HG03139 (cell line): ENCODE measurements at regions not wholly inside any gene's neighbourhood (a gene's known extent, or its start where the extent isn't known, plus 50 kb on each side); places are given as distances from the start of the nearest gene placed in this dataset.
"Not testable (repeated sequence)": the region's sequence is repeated elsewhere in the genome, so short reads cannot be mapped to it uniquely, and the experiment has no call there.

ENCODE experiments used
- ATAC-seq: cut with Tn5 transposase; IDR thresholded peaks from one replicate; pipeline ENCODE4 v1.9.1; 2021; ENCODE audit not compliant: unreplicated experiment

DNA sequence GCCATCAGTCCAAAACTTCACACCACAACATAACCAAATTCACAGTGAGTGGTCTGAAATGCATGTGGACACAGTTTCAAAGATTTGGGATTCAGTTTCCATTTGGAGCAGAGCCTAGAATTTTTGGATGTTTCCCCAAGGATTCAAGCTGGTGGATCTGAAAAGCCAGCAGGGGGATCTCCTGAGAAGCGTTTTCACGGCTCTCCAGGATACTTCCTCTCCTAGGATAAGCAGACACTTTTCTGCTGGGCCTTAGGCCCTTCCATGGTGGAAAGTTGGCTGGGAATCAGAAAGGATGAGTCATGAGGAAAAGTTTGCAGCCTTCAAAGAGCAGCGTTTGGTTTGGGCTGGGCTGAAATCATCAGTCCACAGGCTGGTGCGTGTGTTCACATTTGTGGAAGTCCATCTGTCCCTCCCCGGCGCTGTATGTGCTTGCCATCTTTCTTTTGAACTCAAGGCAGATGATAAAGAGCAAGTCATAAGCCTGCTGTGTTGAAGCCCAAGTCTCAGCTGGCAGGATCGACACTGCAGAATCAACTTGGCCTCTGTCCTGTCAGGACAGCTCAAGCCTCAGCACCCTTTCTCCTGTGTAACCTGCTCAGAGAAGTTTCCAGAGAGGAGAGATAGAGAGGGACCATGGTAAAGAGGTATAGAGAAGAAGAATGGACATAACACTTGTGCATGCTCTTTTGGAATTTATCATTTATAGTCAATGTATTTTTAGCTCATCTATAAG lies 152.6 kb upstream of the MSX2 start:
- ATAC-seq, result no peak

DNA sequence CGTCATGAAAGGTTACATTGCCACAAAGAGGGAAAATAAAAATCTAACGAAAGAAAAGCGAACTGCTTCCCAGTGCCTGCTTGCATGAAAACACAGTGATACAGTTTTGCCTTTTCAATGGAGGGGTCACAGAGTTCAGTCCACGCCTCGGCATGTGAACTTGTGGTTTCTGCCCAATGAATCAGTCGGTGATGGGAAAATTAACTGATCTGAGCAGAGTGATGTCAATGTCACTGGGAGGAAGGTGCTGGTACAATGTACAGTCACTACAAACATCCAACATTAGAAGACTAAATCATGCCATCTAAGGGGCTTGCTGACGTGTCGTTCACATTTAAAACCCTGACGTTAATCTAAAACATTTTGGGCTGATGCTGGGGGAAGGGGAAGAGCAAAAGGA lies 151.8 kb upstream of the MSX2 start:
- no peak for ATAC-seq

DNA sequence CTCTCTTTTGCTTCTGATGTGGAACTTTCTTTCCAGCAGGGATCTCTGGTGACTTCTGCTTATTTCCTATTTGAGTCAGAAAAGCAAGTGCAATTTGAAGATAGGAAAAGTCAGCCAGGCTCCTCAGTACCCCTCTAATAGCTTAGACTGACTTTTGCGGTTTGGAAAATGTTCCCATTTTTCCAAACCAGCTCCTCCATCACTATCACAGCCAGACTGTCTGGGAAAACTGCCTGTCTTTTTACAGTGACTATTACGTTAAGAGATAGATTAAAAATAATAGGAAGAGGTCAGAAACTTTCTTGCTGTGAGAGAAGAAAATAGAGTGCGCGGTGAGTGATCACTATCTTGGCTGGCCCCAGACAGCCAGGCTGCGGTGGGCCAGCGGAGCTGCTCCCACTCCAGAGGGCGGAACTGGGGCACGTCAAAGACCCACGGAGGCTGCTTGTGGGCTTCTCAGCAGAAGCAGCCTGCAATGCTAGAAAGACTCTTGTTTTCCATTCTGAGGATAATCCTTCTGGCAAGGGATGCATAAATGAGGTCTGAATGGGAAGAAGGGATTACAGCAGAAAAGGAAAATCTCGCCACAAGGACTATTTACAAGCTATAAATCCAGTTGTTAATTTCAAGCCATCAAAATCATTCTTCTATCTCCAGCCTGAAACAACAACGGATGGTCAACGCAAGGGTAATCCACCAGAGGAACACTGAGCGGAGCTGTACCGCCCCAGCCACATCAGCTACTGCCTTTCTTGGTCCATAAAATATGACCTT lies 151.0 kb upstream of the MSX2 start:
- no peak for ATAC-seq

DNA sequence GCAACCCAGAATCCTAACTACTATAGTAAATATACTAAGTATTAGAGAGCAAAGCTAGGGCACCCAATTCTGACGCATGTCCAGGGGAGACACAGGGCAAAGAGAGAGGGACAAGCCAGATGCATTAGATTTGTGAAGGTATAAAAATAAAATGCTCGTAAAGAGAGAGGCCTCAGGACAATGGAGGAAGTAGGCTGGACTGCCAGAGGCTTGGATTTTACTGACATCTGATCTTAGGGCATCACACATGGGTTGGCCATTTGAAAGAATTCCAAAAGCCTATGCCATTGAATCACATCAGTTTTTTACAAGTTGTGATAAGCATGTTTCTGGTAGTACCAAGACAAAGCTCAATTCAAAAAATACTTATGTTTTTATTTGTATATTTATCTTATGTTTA lies 149.3 kb upstream of the MSX2 start:
- no peak for ATAC-seq

DNA sequence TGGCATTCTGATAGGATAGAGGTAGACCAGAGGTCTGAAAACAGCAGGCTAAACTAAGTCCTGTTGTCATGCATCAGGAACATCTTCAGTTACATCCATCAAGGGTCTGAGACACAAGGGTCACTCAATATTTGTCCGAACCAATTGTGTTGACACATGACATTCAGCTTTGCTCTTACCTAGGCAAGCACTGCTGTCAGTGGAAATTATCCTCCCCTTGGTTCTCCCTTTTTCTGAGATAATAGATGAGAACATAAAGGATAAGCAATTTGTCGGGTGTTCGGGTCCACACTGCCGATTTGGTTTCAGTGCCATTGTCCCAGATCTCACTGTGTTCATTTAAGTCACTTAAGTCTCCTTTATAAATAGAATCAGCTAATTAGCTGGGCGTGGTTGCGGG lies 148.3 kb upstream of the MSX2 start:
- ATAC-seq, result no peak

DNA sequence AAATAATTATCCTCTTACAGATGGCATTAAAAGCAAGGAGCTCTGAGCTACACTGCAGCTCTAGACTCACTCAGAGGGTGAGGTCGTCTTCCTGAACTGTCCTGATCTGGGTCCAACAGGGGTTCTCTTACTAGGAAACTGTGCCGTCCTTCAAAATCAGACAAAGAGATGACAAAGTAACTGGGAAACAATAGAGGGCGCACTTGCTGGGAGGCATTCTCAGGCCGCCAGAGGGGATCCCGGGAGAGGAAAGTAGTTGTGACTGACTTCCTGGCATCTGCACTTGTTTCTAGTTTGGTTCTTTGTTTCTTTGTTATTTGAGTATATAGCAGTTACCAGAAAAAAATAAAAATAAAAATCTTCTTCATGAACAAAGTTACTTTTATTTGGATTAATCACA lies 142.9 kb upstream of the MSX2 start:
- no peak for ATAC-seq

DNA sequence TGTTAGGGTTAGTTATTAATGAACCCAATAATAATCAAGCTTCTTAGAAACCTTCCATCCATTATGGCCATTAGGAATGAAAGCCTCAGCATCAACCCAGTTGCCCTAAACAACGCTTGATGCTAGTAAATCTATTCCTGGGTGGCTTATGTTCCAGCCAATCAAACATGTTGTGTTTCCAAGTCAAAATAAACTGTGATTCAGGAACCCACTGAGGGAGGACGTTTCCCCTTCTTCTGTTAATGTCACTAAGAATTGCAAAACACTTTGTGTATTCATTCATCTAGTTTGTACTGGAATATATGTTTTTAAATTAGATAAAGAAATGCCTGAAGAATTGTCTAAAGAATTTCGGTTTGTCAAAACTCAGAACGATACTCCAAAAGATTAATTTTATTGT lies 142.5 kb upstream of the MSX2 start:
- no peak for ATAC-seq

DNA sequence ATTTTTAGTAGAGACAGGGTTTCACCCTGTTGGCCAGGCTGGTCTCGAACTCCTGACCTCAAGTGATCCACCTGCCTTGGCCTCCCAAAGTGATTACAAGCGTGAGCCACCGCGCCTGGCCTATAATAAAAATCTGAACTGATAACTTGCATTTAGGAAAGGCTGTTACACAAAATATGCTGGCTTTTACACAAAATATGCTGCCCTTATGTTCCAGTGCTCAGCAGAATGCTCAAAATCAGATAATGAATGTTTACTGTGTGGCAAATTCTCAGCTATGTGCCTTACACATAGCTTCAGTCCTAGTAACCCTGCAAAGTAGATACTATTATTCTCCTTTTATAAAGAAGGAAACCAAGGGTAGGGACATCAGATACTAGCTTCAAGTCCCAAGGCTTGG lies 141.3 kb upstream of the MSX2 start:
- no peak for ATAC-seq

DNA sequence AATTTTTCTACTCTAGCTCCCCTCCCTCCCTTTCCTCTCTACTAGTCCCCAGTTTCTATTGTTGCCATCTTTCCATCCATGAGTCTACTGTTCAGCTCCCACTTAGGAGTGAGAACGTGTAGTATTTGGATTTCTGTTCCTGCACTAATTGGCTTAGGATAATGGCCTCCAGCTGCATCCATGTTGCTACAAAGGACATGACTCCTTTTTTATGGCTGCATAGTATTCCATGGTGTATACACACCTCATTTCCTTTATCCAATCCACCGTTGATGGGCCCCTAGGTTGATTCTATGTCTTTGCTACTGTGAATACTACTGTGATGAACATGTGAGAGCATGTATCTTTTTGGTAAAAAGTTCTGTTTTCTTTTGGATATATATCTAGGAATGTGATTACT lies 138.9 kb upstream of the MSX2 start:
- no peak for ATAC-seq

DNA sequence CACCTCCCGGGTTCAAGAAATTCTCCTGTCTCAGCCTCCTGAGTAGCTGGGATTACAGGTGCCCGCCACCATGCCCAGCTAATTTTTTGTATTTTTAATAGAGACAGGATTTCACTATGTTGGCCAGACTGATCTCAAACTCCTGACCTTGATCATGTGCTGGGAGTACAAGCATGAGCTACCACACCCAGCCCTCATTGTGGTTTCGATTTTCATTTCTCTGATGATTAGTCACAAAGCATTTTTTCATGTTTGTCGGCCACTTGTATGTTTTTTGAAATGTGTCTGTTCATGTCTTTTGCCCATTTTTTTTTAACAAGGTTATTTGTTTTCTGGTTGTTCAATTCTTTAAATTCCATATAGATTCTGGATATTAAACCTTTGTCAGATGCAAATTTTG lies 138.2 kb upstream of the MSX2 start:
- not testable (repeated sequence) for ATAC-seq

DNA sequence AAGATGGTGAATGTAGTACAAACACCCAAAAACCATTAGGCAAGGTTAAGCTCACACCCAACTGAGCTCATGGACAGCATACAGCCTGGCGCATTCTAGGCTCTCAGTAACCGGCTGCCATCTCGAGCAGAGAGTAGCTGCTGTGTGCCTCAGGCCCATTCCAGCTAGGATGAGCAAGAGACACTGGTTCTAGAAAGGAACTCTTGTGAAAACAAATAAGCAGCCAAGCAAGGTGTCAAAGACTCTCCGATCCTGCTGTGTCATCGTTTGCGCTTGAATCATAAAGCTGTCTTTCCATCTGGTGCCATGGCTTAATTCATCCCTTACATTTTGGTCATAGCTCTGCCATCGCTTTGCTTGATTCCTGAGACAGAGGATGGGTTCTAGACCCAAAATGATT lies 135.4 kb upstream of the MSX2 start:
- no peak for ATAC-seq

DNA sequence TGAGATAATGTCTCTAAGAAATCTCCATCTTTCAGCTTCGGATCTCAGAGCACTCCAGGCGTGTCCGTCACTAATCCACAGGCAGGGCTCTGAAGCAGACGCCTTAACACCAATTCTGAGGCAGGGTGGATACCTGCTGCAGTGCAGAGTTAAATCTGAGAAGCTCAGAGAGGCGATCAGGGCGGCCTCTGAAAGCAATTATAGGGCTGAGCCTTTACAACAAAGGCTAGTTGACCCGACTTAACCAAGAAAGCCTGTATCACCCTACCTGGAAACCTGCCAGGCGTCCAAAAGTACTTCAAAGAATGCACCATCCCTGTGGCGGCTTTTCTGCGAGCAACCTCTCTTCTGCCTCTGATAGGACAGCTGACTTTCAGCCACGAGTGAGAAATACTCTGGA lies 134.8 kb upstream of the MSX2 start:
- no peak for ATAC-seq

DNA sequence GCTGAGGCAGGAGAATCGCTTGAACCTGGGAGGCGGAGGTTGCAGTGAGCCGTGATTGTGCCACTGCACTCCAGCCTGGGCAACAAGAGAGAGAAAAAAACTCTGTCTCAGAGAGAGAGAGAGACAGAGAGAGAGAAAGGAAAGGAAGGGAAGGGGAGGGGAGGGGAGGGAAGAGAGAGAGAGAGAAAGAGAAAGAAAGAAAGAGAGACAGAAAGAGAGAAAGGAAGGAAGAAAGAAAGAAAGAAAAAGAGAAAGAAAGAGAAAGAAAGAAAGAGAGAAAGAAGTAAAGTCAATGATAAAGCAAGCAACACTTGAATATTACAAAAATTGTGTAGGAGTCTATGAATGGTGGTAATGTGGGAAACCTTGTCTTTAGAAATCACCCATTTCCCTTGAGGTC lies 133.6 kb upstream of the MSX2 start:
- no peak for ATAC-seq

DNA sequence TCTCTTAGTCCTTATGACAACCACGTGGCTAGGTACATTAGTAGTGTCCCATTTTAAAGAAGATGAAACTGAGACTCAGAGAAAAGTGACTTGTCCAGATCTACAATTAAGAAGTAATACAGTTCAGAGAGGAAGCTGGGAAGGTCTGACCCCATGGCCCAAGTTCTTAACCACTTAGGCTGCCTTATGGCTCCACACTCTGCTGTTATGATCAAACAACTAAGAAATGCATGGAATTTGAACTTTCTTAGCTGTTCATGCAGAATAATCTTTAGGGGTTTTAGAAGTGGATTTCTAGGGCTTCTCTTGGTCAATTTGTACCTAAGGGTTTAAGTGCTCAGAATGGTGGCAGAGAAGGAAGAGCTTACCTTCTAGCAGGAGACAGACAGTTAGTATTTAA lies 128.0 kb upstream of the MSX2 start:
- ATAC-seq, result no peak

DNA sequence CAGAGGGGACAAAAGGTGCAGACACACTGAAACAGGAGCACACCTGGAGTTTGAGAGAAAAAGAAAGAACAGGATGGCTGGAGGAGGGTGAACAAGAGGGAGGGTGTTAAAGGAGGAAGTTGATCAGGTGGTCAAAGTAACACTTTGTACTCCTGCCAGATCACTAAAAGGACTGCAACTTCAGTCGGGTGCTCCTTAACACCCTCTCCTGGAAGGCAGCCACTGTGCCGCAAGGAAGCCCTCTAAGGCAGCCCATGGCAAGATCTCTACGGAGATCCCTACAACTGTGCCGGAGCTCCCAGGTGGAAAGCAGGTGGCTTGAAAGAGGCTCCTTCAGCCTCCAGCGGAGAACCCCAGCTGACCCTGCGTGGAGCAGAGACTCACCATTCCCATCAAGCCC lies 124.4 kb upstream of the MSX2 start:
- ATAC-seq, result no peak

DNA sequence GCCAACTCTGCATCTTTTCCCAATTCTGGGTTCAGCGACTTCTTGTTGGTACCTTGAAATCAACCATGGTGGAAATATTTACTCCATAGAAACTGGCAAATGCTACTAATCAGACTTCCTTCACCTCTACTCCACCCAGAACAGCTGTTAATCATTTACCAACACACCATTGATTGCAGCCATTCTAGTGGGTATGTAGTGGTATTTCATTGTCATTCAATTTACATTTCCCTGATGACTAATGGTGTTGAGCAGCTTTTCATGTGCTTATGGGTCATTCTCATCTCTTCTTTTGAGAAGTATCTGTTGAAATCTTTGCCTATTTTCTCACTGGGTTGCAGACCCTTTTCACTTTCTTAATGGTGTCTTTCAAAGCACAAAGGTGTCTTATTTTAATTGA lies 122.4 kb upstream of the MSX2 start:
- no peak for ATAC-seq

DNA sequence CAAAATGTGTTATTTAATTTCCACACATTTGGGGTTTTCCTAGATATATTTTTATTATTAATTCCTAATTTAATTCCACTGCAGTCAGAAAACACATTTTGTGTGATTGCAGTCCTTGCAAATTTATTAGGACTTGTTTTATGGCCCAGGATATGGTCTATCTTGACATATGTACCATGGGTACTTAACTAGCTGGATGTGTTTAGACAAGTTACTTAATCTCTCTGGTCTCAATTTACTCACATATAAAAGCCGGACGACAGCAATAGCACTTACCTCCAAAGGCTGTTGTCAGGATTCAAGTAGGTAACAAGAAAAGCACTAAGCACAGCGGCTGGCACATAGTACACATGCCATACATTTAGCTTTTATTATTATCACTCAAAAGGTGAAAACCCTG lies 118.2 kb upstream of the MSX2 start:
- no peak for ATAC-seq

DNA sequence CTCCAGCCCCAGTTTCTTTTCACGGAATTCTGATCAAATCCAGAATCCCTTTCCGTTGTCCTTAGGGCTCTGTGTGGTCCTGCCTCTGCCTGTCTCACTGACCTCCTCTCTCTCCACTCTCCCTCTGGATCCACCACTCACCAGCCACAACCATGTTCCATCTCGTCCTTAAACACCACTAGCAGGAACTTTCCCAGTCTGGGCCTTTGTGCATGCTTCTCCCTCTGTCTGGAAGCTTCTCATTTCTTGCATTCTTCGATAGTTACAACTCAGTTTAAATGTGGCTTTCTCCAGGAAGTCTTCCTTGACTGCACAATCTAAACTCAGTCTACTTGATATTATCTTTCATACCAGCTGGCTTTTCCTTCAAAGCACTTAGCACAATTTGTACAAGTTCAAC lies 117.7 kb upstream of the MSX2 start:
- no peak for ATAC-seq

DNA sequence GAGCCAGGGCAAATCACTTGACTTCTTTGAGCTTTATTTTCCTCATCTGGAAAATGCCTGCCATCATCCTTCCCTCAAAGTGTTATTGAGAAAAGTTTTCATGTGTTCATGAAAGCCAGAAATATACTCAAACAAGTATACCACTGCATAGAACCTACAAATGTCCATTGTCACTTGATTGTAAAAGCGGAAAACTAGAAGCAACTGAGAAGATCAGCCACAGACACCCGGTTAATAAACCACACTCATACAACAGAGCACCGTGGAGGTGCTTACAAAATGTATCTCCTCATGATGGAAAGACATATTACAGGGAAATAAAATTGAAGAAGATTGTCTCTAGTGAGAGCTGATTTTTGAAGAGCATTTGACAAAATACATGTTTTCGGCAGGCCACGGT lies 117.2 kb upstream of the MSX2 start:
- no peak for ATAC-seq

DNA sequence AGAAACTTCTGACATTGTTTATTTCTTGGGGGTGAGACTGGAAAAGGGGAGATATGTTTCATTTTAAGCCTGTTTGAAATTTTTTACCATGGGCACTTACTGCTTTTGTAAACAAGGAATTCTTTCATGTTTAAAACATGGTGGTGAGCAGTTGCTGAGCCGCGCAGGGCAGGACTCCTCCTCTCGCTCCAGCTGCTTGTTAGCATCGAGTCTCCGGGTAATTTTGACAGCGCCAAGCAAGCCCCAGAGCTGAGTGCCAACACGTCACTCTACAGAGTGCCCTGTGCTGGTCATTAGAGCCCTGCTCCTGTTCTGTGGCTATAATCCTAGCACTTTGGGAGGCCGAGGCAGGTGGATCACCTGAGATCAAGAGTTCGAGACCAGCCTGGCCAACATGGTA lies 116.5 kb upstream of the MSX2 start:
- no peak for ATAC-seq

DNA sequence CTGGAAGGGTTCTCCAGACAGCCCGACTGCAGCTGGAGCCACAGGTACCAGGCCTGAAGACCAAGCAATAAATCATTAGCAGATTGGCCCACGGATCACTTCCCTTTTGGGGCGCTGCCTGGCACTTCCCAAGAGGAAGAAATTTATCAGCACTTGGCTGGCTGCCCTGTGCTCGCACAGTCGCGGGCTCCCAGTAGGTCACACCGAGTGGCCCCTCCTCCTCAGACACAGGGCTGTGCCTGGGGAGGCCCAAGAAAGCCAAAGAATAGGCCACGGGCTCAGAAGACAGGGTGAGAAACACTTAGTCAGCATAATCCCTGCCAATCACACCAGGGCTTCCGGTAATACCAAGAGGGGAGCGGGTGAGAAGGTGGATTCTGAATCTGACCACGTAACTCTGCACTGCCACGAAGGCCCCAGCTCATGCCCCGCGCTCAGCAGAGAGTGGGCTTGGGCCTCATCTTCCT lies 115.7 kb upstream of the MSX2 start:
- ATAC-seq, result no peak

DNA sequence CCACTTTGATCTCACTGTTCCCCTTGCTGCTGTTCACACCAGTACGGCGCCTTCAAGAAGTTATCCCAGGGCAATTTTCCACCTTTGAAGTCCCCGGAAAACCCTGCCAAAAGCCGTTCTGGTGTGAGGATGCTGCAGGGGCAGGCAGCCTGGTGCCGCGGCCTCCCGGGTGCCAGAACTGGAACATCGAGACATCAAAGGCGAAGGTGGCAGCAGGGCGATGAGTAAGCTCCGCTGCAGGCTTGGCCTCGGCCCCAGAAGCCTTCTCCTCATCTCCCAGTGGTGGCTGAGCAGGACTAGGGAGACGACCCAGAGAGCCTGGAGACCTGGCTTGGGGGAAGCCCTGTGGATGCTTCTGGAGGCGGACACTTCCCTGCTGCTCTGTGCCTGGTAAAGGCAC lies 115.3 kb upstream of the MSX2 start:
- ATAC-seq, result no peak

DNA sequence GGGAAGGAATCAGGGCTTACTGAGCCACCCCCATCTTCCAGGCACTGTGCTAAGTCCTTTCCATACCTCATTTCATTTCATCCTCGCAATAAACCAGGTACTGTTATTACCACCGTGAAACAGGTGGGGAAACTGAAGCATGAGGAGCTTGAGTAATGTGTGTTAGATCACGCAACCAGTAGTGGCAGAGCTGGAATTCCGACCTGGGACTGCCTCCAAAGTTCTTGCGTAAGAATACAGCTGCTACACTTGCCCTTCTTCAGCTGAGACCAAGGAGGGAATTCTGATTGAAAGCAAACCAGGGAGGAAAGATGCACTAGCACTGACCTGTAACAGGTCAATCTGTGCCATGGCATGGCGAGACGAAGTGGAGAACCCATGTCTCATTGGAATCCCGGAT lies 113.4 kb upstream of the MSX2 start:
- ATAC-seq, result no peak
